ENCODE measurements at regions not wholly inside any gene's neighbourhood (a gene's known extent, or its start where the extent isn't known, plus 50 kb on each side); places are given as distances from the start of the nearest gene placed in this dataset.

DNA sequence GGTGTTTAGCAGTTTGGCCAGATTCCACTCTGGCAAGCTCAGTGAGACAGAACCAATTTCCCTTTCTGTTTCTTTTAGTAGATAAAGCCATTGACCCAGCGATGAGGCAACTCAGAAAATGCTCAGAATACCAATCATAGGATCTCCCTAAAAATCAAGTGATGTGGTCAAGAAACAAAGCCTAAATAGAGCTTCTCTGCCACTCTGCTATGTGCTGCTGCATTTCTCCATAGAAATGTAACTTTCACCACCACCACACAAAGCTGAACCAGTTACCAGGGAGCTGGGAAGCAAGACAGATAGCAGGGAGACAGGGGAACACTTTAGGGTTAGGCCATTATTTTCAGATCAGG is 109.8 kb downstream of the RPL22L1 start:
- Histone ChIP-seq H3K4me1 (ENCODE audit: low read length) (no peaks in the 10 kb centered on the region), H3K9me2 (replicated peaks; ENCODE audit: insufficient read depth, low read length) (no peaks in the 10 kb centered on the region), H3K4me3 (ENCODE audit: low read length) (no peak overlapping the region), H3K27ac (ENCODE audit: low read length) (no peak overlapping the region), H4K20me1 (ENCODE audit: insufficient read depth, low read length) (no peaks in the 10 kb centered on the region), H3K9me3 (replicated peaks; ENCODE audit: insufficient read depth, low read length) (no peaks in the 10 kb centered on the region), H3K27me3 (replicated peaks; ENCODE audit: insufficient read depth, low read length) (no peaks in the 10 kb centered on the region), H3K79me2 (ENCODE audit: low read length) (no peaks in the 10 kb centered on the region), H3K4me2 (ENCODE audit: low read depth, low read length) (no peak overlapping the region), H3F3A (ENCODE audit: insufficient read depth, low read length) (no peaks in the 10 kb centered on the region), H3K9ac (ENCODE audit: low read length) (no peak overlapping the region), H3K36me3 (replicated peaks; ENCODE audit: insufficient read depth, low read length) (no peaks in the 10 kb centered on the region), H2AFZ (ENCODE audit: low read length) (no peak overlapping the region)
- no peak for DNase-seq
- TF ChIP-seq, protein P1, sequence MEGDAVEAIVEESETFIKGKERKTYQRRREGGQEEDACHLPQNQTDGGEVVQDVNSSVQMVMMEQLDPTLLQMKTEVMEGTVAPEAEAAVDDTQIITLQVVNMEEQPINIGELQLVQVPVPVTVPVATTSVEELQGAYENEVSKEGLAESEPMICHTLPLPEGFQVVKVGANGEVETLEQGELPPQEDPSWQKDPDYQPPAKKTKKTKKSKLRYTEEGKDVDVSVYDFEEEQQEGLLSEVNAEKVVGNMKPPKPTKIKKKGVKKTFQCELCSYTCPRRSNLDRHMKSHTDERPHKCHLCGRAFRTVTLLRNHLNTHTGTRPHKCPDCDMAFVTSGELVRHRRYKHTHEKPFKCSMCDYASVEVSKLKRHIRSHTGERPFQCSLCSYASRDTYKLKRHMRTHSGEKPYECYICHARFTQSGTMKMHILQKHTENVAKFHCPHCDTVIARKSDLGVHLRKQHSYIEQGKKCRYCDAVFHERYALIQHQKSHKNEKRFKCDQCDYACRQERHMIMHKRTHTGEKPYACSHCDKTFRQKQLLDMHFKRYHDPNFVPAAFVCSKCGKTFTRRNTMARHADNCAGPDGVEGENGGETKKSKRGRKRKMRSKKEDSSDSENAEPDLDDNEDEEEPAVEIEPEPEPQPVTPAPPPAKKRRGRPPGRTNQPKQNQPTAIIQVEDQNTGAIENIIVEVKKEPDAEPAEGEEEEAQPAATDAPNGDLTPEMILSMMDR (IDR thresholded peaks at IDR 0.05; ENCODE audit: low read length): no peak
- TF ChIP-seq EZH2 (optimal IDR thresholded peaks at IDR 0.05; ENCODE audit: low read depth, low read length) (no peak), EZH2phosphoT487 (IDR thresholded peaks at IDR 0.05; ENCODE audit: low read length) (no peak)

DNA sequence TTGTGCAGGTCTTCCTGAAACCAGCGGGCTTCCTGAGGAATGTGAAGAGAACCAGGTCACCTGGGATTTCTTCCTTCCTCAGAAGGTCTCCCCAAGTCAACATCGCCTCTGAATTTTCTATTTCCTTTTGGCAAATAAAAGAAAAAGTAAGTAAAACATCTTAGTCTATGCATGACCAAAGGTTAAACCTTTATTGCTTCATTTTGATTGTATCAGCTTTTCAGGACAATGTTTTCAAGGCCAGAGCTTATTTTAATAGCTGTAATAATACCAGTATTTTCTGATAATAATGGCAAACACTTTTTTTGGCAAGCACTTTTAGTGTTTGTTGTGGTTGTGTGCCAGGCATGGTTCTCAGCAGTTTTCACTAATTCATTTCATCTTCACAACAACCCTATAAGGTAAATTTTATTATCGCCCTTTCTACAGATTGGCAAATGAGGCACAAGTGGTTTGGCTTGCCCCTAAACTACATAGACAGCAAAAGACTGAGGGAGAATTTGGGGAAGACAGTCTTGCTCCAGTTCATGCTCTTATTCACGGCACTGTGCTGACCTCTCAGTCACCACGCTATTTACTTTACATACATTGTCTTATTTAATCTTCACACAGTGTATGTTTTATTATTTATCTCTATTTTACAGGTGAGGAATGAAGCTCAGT is 110.4 kb downstream of the RPL22L1 start:
- no peak overlapping the region for H3K4me2 ChIP-seq (ENCODE audit: low read depth, low read length)

DNA sequence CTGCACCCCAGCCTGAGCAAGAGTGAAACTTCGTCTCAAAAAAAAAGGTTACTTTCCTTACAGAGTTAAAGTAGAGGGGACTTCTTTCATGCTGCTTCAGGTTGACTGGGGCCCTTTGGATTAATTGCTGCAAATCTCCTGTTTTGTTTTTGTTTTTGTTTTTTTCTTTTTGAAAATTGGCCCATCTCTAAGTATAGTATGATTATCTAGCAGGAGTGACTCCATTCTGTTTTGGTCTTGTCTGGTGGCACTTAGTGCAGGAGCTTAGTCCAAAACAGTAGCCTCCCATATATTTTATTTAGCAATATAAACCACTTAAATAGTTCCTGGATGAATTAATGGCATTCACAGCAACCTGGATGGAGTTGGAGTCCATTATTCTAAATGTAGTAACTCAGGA is 113.0 kb downstream of the RPL22L1 start:
- Histone ChIP-seq H3K4me2 (ENCODE audit: low read depth, low read length) (no peak overlapping the region), H3K4me3 (ENCODE audit: low read length) (no peak overlapping the region), H3K36me3 (replicated peaks; ENCODE audit: insufficient read depth, low read length) (no peaks in the 10 kb centered on the region), H3F3A (ENCODE audit: insufficient read depth, low read length) (no peaks in the 10 kb centered on the region), H3K27me3 (replicated peaks; ENCODE audit: insufficient read depth, low read length) (no peaks in the 10 kb centered on the region), H3K27ac (ENCODE audit: low read length) (no peak overlapping the region), H3K9me3 (replicated peaks; ENCODE audit: insufficient read depth, low read length) (no peaks in the 10 kb centered on the region), H3K4me1 (ENCODE audit: low read length) (no peaks in the 10 kb centered on the region), H3K79me2 (ENCODE audit: low read length) (no peaks in the 10 kb centered on the region), H3K9me2 (replicated peaks; ENCODE audit: insufficient read depth, low read length) (no peaks in the 10 kb centered on the region), H4K20me1 (ENCODE audit: insufficient read depth, low read length) (no peaks in the 10 kb centered on the region), H2AFZ (ENCODE audit: low read length) (no peak overlapping the region), H3K9ac (ENCODE audit: low read length) (no peak overlapping the region)
- no peak for DNase-seq
- TF ChIP-seq, protein P1 (IDR thresholded peaks at IDR 0.05; ENCODE audit: low read length): no peak
- TF ChIP-seq EZH2 (optimal IDR thresholded peaks at IDR 0.05; ENCODE audit: low read depth, low read length) (no peak), EZH2phosphoT487 (IDR thresholded peaks at IDR 0.05; ENCODE audit: low read length) (no peak)

More for the DNA sequence above, 110.4 kb downstream of the RPL22L1 start:
- no peaks in the 10 kb centered on the region for H3K79me2 ChIP-seq (ENCODE audit: low read length)
- H3K27ac ChIP-seq (ENCODE audit: low read length): no peak overlapping the region
- H3K9ac ChIP-seq (ENCODE audit: low read length): no peak overlapping the region
- H3K36me3 ChIP-seq (replicated peaks; ENCODE audit: insufficient read depth, low read length): no peaks in the 10 kb centered on the region
- no peaks in the 10 kb centered on the region for H3K9me2 ChIP-seq (replicated peaks; ENCODE audit: insufficient read depth, low read length)
- H3K4me3 ChIP-seq (ENCODE audit: low read length): no peak overlapping the region
- no peak for DNase-seq
- H3F3A ChIP-seq (ENCODE audit: insufficient read depth, low read length): no peaks in the 10 kb centered on the region
- H3K4me1 ChIP-seq (ENCODE audit: low read length): no peaks in the 10 kb centered on the region
- no peaks in the 10 kb centered on the region for H4K20me1 ChIP-seq (ENCODE audit: insufficient read depth, low read length)
- no peaks in the 10 kb centered on the region for H3K27me3 ChIP-seq (replicated peaks; ENCODE audit: insufficient read depth, low read length)
- no peak for TF ChIP-seq EZH2 (optimal IDR thresholded peaks at IDR 0.05; ENCODE audit: low read depth, low read length)
- TF ChIP-seq, protein P1 (IDR thresholded peaks at IDR 0.05; ENCODE audit: low read length): no peak
- TF ChIP-seq EZH2phosphoT487 (IDR thresholded peaks at IDR 0.05; ENCODE audit: low read length): no peak
- H3K9me3 ChIP-seq (replicated peaks; ENCODE audit: insufficient read depth, low read length): no peaks in the 10 kb centered on the region
- no peak overlapping the region for H2AFZ ChIP-seq (ENCODE audit: low read length)

Data from MM.1S (cell line).